ENCODE measurements at regions not wholly inside any gene's neighbourhood (a gene's known extent, or its start where the extent isn't known, plus 50 kb on each side); places are given as distances from the start of the nearest gene placed in this dataset.

GRCh38 chr2:49767316-49767715 is 613.0 kb upstream of the FSHR start:
- Mint-ChIP-seq H3K27ac (no peak overlapping the region), H3K4me1 (no peaks in the 10 kb centered on the region), H3K9me3 (no peaks in the 10 kb centered on the region), H3K4me3 (no peak overlapping the region), H3K36me3 (no peaks in the 10 kb centered on the region), H3K27me3 (ENCODE audit: low read depth in 2 of 2) (no peaks in the 10 kb centered on the region)
- DNase-seq: no peak
- TF ChIP-seq CTCF (IDR thresholded peaks at IDR 0.05): no peak
- no peak for ATAC-seq
- H3K27me3 ChIP-seq (ENCODE audit: control insufficient read depth, insufficient read depth, low read length): no peaks in the 10 kb centered on the region
- no peak overlapping the region for H3K27ac ChIP-seq (ENCODE audit: low read length)
- H3K4me1 ChIP-seq (ENCODE audit: control insufficient read depth, insufficient read depth, low read length): no peaks in the 10 kb centered on the region
- WGBS (ENCODE audit: insufficient coverage): 69% methylated on average over 3 of the region's 3 CpGs
- no peaks in the 10 kb centered on the region for H3K36me3 ChIP-seq (ENCODE audit: control insufficient read depth, insufficient read depth, low read length)
- H3K4me3 ChIP-seq (ENCODE audit: low read length): no peak overlapping the region
- intact Hi-C loops (cut with micrococcal nuclease): no loop called here
- no peaks in the 10 kb centered on the region for H3K9me3 ChIP-seq (ENCODE audit: control insufficient read depth, insufficient read depth, low read length)

GRCh38 chr2:49755777-49756176 is 601.5 kb upstream of the FSHR start:
- Mint-ChIP-seq H3K27me3 (ENCODE audit: low read depth in 2 of 2) (no peaks in the 10 kb centered on the region), H3K36me3 (no peaks in the 10 kb centered on the region), H3K4me1 (no peaks in the 10 kb centered on the region), H3K4me3 (no peak overlapping the region), H3K27ac (no peak overlapping the region), H3K9me3 (peaks cover 2 to 7% of the 10 kb centered on the region in 2 donors)
- Histone ChIP-seq H3K27ac (ENCODE audit: low read length) (no peak overlapping the region), H3K36me3 (ENCODE audit: control insufficient read depth, insufficient read depth, low read length) (no peaks in the 10 kb centered on the region), H3K4me1 (ENCODE audit: control insufficient read depth, insufficient read depth, low read length) (no peaks in the 10 kb centered on the region), H3K27me3 (ENCODE audit: control insufficient read depth, insufficient read depth, low read length) (no peaks in the 10 kb centered on the region), H3K9me3 (ENCODE audit: control insufficient read depth, insufficient read depth, low read length) (no peaks in the 10 kb centered on the region), H3K4me3 (ENCODE audit: low read length) (no peak overlapping the region)
- no peak for ATAC-seq
- no peak for DNase-seq
- intact Hi-C loops (cut with micrococcal nuclease): no loop called here
- no peak for TF ChIP-seq CTCF (IDR thresholded peaks at IDR 0.05)
- 100% methylated on average over 1 of the region's 3 CpGs for WGBS (ENCODE audit: insufficient coverage)

- Mint-ChIP-seq H3K27ac (no peak overlapping the region), H3K4me3 (no peak overlapping the region), H3K4me1 (no peaks in the 10 kb centered on the region), H3K9me3 (peaks cover 2 to 6% of the 10 kb centered on the region in 2 donors), H3K36me3 (no peaks in the 10 kb centered on the region), H3K27me3 (ENCODE audit: low read depth in 2 of 2) (no peaks in the 10 kb centered on the region)
- no peaks in the 10 kb centered on the region for H3K36me3 ChIP-seq (ENCODE audit: control insufficient read depth, insufficient read depth, low read length)
- 82% methylated on average over 3 of the region's 3 CpGs for WGBS (ENCODE audit: insufficient coverage)
- intact Hi-C loops (cut with micrococcal nuclease): no loop called here
- H3K27me3 ChIP-seq (ENCODE audit: control insufficient read depth, insufficient read depth, low read length): no peaks in the 10 kb centered on the region
- H3K4me1 ChIP-seq (ENCODE audit: control insufficient read depth, insufficient read depth, low read length): no peaks in the 10 kb centered on the region
- no peak for TF ChIP-seq CTCF (IDR thresholded peaks at IDR 0.05)
- H3K4me3 ChIP-seq (ENCODE audit: low read length): no peak overlapping the region
- no peak overlapping the region for H3K27ac ChIP-seq (ENCODE audit: low read length)
- no peak for ATAC-seq
- no peak for DNase-seq
- H3K9me3 ChIP-seq (ENCODE audit: control insufficient read depth, insufficient read depth, low read length): no peaks in the 10 kb centered on the region
These were observed 600.1 kb upstream of the FSHR start for GRCh38 chr2:49754381-49754780.

- no peak for DNase-seq
- H3K9me3 Mint-ChIP-seq: peaks cover 2 to 4% of the 10 kb centered on the region in 2 donors
- 79% methylated on average over 8 of the region's 8 CpGs for WGBS (ENCODE audit: insufficient coverage)
- H3K27me3 ChIP-seq (ENCODE audit: control insufficient read depth, insufficient read depth, low read length): no peaks in the 10 kb centered on the region
- ATAC-seq: no peak
- TF ChIP-seq CTCF (IDR thresholded peaks at IDR 0.05): no peak
- H3K4me3 Mint-ChIP-seq: no peak overlapping the region
- H3K36me3 ChIP-seq (ENCODE audit: control insufficient read depth, insufficient read depth, low read length): no peaks in the 10 kb centered on the region
- no peaks in the 10 kb centered on the region for H3K4me1 ChIP-seq (ENCODE audit: control insufficient read depth, insufficient read depth, low read length)
- intact Hi-C loops (cut with micrococcal nuclease): no loop called here
- no peaks in the 10 kb centered on the region for H3K4me1 Mint-ChIP-seq
- no peak overlapping the region for H3K4me3 ChIP-seq (ENCODE audit: low read length)
- no peaks in the 10 kb centered on the region for H3K27me3 Mint-ChIP-seq (ENCODE audit: low read depth in 2 of 2)
- no peak overlapping the region for H3K27ac ChIP-seq (ENCODE audit: low read length)
- no peaks in the 10 kb centered on the region for H3K9me3 ChIP-seq (ENCODE audit: control insufficient read depth, insufficient read depth, low read length)
- no peak overlapping the region for H3K27ac Mint-ChIP-seq
- no peaks in the 10 kb centered on the region for H3K36me3 Mint-ChIP-seq
These were observed 599.1 kb upstream of the FSHR start for GRCh38 chr2:49753344-49753985.

Data from natural killer cell (primary cell).